Sciatic nerve (tissue), 2 donors: ENCODE measurements at regions not wholly inside any gene's neighbourhood (a gene's known extent, or its start where the extent isn't known, plus 50 kb on each side); places are given as distances from the start of the nearest gene placed in this dataset.
"Not testable (repeated sequence)": the region's sequence is repeated elsewhere in the genome, so short reads cannot be mapped to it uniquely, and the experiment has no call there.

Experiments used
- ATAC-seq: fragments of 200-7000 bp; cut with Tn5 transposase; one replicate; pipeline ENCODE4 v1.9.1; 2020; ENCODE audit warnings: mild to moderate bottlenecking, moderate library complexity
- DNase-seq: peaks from one replicate; pipeline ENCODE4 v3.0.0-alpha.2; 2020; ENCODE audit warnings: low spot score
- intact Hi-C: fragments of 100-400 bp; cut with DNase I; formaldehyde crosslinking; loops from one replicate; pipeline ENCODE4 v1.14.2; 2022
- donor health status: DM: no; HTN: no; CAD: no.
- donor health status: DM: no; HTN: no; CAD: no.

- no peak for DNase-seq
- intact Hi-C loops, result no loop called here
- no peak for ATAC-seq
These were observed 124.3 kb upstream of the SAMSN1 start for GRCh38 chr21:14670409-14670808.

DNA sequence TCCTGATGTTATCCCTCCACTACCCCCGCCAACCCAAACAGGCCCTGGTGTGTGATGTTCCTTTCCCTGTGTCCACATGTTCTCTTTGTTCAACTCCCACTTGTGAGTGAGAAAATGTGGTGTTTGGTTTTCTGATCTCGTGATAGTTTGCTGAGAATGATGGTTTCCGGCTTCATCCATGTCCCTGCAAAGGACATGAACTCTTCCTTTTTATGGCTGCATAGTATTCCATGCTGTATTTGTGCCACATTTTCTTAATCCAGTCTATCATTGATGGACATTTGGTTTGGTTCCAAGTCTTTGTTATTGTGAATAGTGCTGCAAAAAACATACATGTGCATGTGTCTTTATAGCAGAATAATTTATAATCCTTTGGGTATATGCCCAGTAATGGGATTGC is 123.0 kb upstream of the SAMSN1 start:
- ATAC-seq, intact Hi-C loops, DNase-seq: not testable (repeated sequence)

DNA sequence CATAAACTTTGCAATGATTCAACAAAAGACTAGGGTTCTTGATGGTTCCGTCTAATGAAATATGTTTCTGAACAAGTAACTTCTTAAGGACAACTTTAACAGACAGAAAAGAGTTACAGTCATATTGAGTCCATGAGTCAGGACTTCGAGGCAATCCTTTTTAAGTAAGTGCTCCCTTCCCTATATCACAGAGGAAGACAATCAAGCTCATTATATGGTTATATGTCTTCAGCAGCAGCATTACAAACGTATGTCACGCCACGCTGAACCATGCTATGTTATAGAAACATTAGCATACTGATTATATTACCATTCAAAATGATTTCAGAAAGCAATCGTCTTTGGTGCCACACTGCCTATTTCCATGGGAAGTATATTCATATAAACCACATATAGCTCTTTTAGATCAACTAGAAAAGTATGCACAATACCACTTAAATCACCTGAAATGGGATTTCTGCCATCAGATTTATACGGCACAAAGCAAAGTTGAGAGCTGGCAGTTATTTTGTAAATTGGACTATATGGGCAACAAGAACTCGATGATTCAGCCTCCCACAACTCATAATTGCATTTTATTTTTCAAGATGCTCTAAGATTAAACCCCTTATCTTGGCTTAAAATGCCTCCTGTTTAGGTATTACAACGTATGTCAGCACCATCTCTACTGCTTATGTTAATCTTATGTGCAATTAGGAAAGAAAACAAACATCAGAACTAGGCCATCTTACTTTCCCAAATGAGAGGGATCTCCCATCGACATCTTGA is 111.3 kb upstream of the SAMSN1 start:
- intact Hi-C loops, result no loop called here
- DNase-seq (no peak), ATAC-seq (no peak)

DNA sequence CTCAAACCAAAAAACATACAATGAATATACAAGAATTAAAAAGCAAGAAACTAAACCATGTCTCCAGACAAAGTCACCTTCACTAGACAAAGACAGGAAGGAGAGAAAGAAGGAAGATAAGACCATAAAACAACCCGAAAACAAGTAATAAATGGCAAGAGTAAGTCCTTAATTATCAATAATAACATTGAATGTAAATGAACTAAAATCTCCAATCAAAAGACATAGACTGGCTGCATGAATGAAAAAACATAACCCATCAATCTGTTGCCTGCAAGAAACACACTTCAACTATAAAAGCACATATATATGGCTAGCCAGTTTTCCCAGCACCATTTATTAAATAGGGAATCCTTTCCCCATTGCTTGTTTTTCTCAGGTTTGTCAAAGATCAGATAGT is 100.8 kb upstream of the SAMSN1 start:
- intact Hi-C loops, result loop anchor here (10.0 kb wide), 1 partner anchor 458 kb away; no protein-coding TSS in a partner anchor
- DNase-seq (no peak), ATAC-seq (no peak)

DNA sequence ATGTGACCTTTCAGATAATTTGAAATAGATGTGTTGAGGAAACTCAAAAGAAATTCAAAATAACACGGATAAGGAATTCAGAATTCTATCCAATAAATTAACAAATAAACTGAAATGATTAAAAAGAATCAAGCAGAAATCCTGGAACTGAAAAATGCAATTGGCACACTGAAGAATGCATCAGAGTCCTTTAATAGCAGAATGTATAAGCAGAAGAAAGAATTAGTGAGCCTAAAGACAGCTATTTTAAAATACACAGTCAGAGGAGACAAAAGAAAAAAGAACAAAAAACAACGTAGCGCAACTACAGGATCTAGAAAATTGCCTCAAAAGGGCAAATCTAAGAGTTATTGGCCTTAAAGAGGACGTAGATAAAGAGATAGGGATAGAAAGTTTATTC is 99.6 kb upstream of the SAMSN1 start:
- DNase-seq, result no peak
- intact Hi-C loops, result loop anchor here (10.0 kb wide), 1 partner anchor 459 kb away; no protein-coding TSS in a partner anchor

DNA sequence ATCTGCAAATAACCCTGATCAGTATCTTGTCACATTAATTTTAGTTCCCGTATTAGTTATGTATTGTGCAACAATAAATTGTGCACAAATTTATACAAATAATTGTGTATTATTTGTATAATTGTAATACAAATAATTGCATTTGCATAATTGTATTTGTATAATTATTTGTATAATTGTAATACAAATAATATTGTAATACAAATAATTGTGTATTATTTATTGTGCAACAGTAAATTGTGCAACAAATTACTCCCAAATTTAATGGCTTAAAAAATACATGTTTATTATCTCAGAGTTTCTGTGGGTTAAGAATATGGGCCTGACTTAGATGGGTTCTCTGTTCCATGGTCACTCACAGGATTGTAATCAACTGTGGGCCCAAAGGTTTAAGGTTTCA is 86.2 kb upstream of the SAMSN1 start:
- intact Hi-C loops, result no loop called here
- ATAC-seq (no peak), DNase-seq (no peak)

More for the DNA sequence above, 99.6 kb upstream of the SAMSN1 start:
- ATAC-seq, result no peak

GRCh38 chr21:14630556-14631069 is 84.5 kb upstream of the SAMSN1 start:
- ATAC-seq (no peak), DNase-seq (no peak)
- intact Hi-C loops, result no loop called here

DNA sequence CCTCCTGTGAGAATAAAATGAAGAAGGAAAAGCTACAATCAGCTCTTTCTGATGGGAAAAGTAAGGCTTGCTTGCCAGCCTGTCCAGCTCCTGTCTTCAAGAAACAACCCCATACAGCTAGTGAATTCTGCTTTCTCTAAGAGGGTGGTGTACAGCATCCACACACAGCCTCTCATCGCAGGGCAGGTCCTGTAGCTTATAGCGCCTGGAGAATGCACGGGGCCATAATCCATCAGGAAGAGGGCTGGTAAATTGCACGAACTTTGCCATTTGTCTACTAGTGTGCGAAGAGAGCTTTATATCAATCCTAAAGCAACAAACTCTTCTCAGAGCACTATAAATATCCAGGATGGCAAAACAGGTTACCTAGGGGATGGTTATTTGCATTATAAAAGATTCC is 83.3 kb upstream of the SAMSN1 start:
- DNase-seq (no peak), ATAC-seq (no peak)
- intact Hi-C loops, result no loop called here

GRCh38 chr21:14623079-14623478 is 77.0 kb upstream of the SAMSN1 start:
- intact Hi-C loops, ATAC-seq, DNase-seq: not testable (repeated sequence)

GRCh38 chr21:14620152-14620551 is 74.0 kb upstream of the SAMSN1 start:
- DNase-seq, result no peak
- ATAC-seq, result no peak
- intact Hi-C loops, result no loop called here

DNA sequence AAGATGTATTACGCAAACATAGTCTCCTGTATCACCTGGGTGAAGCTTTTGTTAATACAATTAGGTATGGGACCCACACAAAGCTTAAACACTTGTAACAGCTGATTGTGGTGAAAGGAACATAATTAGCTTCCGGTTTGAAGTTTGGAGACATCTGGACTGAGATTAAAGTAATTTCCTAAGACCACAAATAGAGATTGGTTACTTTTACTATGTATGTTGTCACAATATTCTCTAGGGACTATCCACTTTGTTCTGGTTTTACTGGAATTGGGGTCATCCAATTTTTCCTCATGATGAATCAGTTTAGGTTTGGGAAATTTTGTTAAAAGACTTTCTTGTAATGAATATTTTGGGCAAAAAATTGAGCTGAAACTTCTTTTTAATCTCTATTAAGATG is 71.8 kb upstream of the SAMSN1 start:
- intact Hi-C loops, result no loop called here
- DNase-seq (no peak), ATAC-seq (no peak)

DNA sequence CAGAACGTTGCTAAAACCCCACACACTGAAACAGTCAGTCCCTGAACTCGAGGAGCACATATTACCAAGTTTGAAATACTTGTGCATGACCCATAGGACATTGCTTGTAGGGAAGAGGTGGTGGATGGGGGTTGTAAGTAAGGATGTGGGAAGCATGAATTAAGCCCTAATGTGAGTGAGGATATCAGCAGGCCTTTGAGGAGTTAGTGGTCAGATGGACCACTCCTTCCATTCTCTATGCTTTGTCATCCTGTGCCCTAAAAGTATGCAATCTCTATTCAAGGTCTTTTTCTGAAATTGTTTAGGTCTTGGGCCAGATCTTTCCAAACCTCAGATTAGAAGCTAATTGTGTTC is 70.9 kb upstream of the SAMSN1 start:
- ATAC-seq, result no peak
- no peak for DNase-seq
- intact Hi-C loops, result no loop called here

- ATAC-seq (no peak), DNase-seq (no peak)
- intact Hi-C loops, result no loop called here
These were observed 70.4 kb upstream of the SAMSN1 start for GRCh38 chr21:14616380-14617039.

- DNase-seq (no peak), ATAC-seq (no peak)
- intact Hi-C loops, result no loop called here
These were observed 69.4 kb upstream of the SAMSN1 start for GRCh38 chr21:14615359-14615974.

DNA sequence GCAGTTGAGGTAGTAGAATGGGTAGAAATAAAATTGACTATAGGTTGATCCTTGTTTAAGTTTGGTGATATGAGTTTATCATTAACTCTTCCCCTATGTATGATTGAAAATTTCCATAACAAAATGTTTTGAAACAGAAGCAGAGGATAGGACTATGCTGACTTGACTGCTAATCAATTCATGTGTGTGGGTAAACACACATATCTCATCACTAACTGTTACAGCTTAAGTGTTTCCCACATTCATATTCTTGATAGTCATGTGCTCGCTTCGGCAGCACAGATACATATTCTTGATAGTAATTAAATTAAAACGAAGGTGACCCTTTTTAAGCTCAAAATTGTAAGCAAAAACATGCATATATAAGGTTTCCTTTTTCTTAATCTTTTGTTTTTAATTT is 68.2 kb upstream of the SAMSN1 start:
- ATAC-seq (no peak), DNase-seq (no peak)
- intact Hi-C loops, result no loop called here

GRCh38 chr21:14613486-14614224 is 67.5 kb upstream of the SAMSN1 start:
- DNase-seq (no peak), ATAC-seq (no peak)
- intact Hi-C loops, result no loop called here

GRCh38 chr21:14610119-14610518 is 64.0 kb upstream of the SAMSN1 start:
- ATAC-seq, intact Hi-C loops, DNase-seq: not testable (repeated sequence)

DNA sequence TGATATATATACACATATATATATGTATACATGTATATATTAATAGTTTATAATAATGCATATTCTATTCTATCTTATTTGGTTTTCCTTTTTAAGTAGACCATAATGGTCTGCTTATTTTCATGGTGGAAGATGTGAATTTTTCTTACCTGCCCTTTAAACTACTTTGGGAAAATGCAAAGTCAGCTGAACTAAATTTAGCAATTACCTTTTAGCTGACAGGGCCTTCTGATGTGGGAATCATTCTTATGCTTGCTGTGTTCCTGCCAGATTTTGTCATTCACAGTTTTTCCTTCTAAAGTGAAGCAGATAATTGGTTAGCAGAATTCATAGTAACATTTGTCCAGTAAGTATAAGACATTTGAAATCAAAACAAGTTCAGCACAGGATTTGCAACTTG is 63.2 kb upstream of the SAMSN1 start:
- ATAC-seq (no peak), DNase-seq (no peak)
- intact Hi-C loops, result no loop called here

DNA sequence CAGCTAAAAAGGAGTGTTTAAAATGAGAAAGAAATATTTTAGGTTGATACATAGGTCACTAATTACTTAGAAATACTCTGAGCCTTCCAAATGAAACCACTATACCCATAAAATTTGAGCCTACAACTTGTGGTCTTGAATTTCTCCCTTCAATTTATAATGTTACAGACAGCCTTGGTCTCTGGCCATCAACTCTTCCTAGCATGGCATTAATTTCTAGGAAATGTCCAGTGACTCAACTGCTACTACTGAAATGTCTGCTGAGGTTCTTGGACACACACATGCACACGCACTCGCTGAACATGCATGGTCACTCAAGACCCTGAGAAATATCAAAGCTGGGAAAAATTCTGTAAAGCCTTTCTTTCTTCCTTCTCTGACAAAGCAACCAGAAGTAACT is 61.1 kb upstream of the SAMSN1 start:
- ATAC-seq (no peak), DNase-seq (no peak)
- intact Hi-C loops, result no loop called here
